ENCODE measurements at regions not wholly inside any gene's neighbourhood (a gene's known extent, or its start where the extent isn't known, plus 50 kb on each side); places are given as distances from the start of the nearest gene placed in this dataset.

- no peak for DNase-seq
- no peak overlapping the region for H3K27ac ChIP-seq
- TF ChIP-seq CTCF (IDR thresholded peaks at IDR 0.05 in 8 of 11, conservative IDR thresholded peaks at IDR 0.05 in 3 of 11) (no peak), POLR2A (IDR thresholded peaks at IDR 0.05) (no peak), POLR2AphosphoS5 (IDR thresholded peaks at IDR 0.05) (no peak)
- H3K4me1 ChIP-seq: no peaks in the 10 kb centered on the region
- H3K27me3 ChIP-seq (replicated peaks in 1 of 7): no peaks in the 10 kb centered on the region
- H3K4me3 ChIP-seq: no peak overlapping the region
- H3K36me3 ChIP-seq: no peaks in the 10 kb centered on the region
- WGBS, 5 donors: 71 to 75% (median 73%) methylated on average over 4 of the region's 4 CpGs
- intact Hi-C loops (cut with DNase I; ENCODE audit: low total_unique reads): no loop called here
- H3K9me3 ChIP-seq: peaks cover 0 to 5% (median 5%) of the 10 kb centered on the region in 8 donors
Measured at GRCh38 chr5:164332349-164333196, 827.2 kb downstream of the MAT2B start.

- WGBS, 5 donors: 69 to 93% (median 83%) methylated on average over 1 of the region's 1 CpG
Measured at GRCh38 chr5:164335837-164336236, 830.4 kb downstream of the MAT2B start.

GRCh38 chr5:164336276-164336675 lies 830.9 kb downstream of the MAT2B start:
- H3K4me1 ChIP-seq: no peaks in the 10 kb centered on the region
- H3K27ac ChIP-seq: no peak overlapping the region
- no peaks in the 10 kb centered on the region for H3K27me3 ChIP-seq (replicated peaks in 1 of 7)
- intact Hi-C loops (cut with DNase I; ENCODE audit: low total_unique reads): no loop called here
- no peak overlapping the region for H3K4me3 ChIP-seq
- WGBS, 5 donors: 68 to 92% (median 72%) methylated on average over 1 of the region's 1 CpG
- no peaks in the 10 kb centered on the region for H3K9me3 ChIP-seq
- no peaks in the 10 kb centered on the region for H3K36me3 ChIP-seq
- TF ChIP-seq CTCF (IDR thresholded peaks at IDR 0.05 in 8 of 11, conservative IDR thresholded peaks at IDR 0.05 in 3 of 11) (no peak), POLR2A (IDR thresholded peaks at IDR 0.05) (no peak), POLR2AphosphoS5 (IDR thresholded peaks at IDR 0.05) (no peak)
- no peak for DNase-seq

More at GRCh38 chr5:164335837-164336236, 830.4 kb downstream of the MAT2B start:
- TF ChIP-seq POLR2AphosphoS5 (IDR thresholded peaks at IDR 0.05) (no peak), POLR2A (IDR thresholded peaks at IDR 0.05) (no peak), CTCF (IDR thresholded peaks at IDR 0.05 in 8 of 11, conservative IDR thresholded peaks at IDR 0.05 in 3 of 11) (no peak)
- no peaks in the 10 kb centered on the region for H3K9me3 ChIP-seq
- H3K27ac ChIP-seq: no peak overlapping the region
- H3K27me3 ChIP-seq (replicated peaks in 1 of 7): no peaks in the 10 kb centered on the region
- H3K4me3 ChIP-seq: no peak overlapping the region
- intact Hi-C loops (cut with DNase I; ENCODE audit: low total_unique reads): no loop called here
- H3K36me3 ChIP-seq: no peaks in the 10 kb centered on the region
- no peak for DNase-seq
- H3K4me1 ChIP-seq: no peaks in the 10 kb centered on the region

- DNase-seq: no peak
- no peaks in the 10 kb centered on the region for H3K4me1 ChIP-seq
- no peaks in the 10 kb centered on the region for H3K27me3 ChIP-seq (replicated peaks in 1 of 7)
- no peak overlapping the region for H3K4me3 ChIP-seq
- 73 to 92% (median 79%) methylated on average over 2 of the region's 2 CpGs for WGBS, 5 donors
- H3K27ac ChIP-seq: no peak overlapping the region
- TF ChIP-seq POLR2AphosphoS5 (IDR thresholded peaks at IDR 0.05): no peak
- no peaks in the 10 kb centered on the region for H3K9me3 ChIP-seq
- intact Hi-C loops (cut with DNase I; ENCODE audit: low total_unique reads): no loop called here
- no peaks in the 10 kb centered on the region for H3K36me3 ChIP-seq
Measured at GRCh38 chr5:164336906-164337305, 831.5 kb downstream of the MAT2B start.
